HG03442 (cell line): ENCODE measurements at regions not wholly inside any gene's neighbourhood (a gene's known extent, or its start where the extent isn't known, plus 50 kb on each side); places are given as distances from the start of the nearest gene placed in this dataset.
"Not testable (repeated sequence)": the region's sequence is repeated elsewhere in the genome, so short reads cannot be mapped to it uniquely, and the experiment has no call there.

Experiments used
- ATAC-seq: cut with Tn5 transposase; IDR thresholded peaks from one replicate; pipeline ENCODE4 v1.9.1; 2021; ENCODE audit warnings: mild to moderate bottlenecking, moderate library complexity; ENCODE audit not compliant: unreplicated experiment

DNA sequence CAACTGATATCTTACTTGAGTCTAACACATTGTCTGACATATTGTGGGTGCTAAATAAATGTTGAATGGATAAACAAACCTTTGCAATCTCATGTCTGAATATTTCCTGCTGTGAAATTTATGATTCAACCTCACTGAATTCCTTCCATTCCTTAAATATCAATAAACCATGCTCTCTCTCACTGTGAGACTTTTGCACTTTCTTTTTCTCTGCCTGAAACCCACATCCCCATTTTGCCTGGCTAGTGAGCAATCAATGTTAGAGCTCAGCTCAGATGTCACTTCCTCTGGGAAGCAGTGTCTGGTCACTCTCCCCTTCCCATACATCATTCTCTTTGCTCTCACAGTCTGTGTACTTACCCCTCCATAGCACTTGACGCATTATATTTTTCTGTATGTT is 383.7 kb upstream of the TRPC7 start:
- ATAC-seq: no peak

DNA sequence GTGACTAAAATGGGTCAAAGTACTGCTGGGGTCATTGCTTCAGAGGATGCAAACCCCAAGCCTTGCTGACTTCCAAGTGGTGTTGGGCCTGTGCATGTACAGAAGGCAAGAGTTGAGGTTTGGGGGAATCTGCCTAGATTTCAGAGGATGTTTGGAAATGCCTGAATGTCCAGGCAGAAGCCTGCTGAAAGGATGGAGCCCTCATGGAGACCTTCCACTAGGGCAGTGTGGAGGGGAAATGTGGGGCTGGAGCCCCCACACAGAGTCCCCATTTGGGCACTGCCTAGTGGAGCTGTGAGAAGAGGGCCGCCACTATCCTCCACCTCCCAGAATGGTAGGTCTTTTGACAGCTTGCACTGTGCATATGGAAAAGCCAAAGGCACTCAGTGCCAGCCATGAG is 377.7 kb upstream of the TRPC7 start:
- no peak for ATAC-seq

DNA sequence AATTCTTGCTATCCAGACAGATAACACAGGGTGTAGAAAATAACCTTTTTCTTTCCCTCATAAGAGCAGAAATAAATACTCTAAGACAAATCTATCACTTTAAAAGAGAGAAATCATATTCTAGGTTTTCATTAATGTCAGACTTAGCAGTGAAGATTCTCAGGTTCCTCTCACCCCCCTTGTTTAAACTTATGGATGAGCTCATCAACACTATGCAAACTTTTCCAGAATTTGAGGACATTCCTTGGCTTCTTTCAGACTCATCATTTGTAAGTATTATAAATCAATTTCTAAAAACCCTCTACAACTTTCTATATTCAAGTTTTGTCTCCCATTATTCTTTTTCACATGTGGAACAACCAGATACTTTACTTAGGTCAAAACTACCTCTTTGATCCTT is 374.9 kb upstream of the TRPC7 start:
- no peak for ATAC-seq

- not testable (repeated sequence) for ATAC-seq
These were observed 373.9 kb upstream of the TRPC7 start for GRCh38 chr5:136739271-136739670.

- ATAC-seq: no peak
These were observed 373.5 kb upstream of the TRPC7 start for GRCh38 chr5:136738829-136739228.

DNA sequence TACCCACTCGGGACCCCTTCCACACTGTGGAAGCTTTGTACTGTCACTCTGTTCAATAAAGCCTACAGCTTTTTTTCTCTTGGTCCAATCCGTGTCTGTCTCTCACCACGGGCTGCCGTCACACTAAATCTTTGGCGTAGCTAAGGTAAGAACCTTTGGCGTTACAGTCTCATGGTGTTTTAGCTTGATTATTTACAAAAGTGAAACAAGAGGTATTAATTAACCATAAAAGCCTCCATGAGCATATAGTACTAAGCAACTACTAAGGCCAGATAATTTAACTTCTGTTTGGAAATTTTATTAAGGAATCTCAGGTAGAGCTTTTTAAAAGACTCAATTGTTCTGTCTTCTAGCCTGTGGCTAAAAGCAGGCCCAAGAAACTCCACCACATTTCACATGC is 370.7 kb upstream of the TRPC7 start:
- no peak for ATAC-seq

DNA sequence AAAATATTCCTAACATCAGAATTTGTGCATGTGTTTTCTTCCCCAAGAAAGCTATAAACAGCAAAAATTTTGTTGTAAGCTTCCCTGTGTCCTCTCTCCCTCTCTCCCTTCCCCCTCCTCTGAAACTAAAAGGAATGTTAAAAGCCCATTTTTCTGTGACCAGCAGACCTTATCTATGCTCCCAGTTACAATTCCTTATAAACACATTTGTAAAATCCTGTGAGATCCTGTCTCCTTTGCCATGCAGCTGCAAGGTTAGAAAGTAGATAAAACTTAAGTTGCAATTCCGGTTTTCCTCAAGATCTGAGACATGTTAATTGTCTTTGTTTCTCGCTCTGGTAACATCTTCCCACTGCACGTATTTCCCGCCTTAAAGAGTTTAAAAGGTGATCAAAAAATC is 370.3 kb upstream of the TRPC7 start:
- ATAC-seq: not testable (repeated sequence)

GRCh38 chr5:136734628-136735027 is 369.3 kb upstream of the TRPC7 start:
- no peak for ATAC-seq

GRCh38 chr5:136732751-136733150 is 367.4 kb upstream of the TRPC7 start:
- no peak for ATAC-seq

- no peak for ATAC-seq
These were observed 366.0 kb upstream of the TRPC7 start for GRCh38 chr5:136731241-136731900.

DNA sequence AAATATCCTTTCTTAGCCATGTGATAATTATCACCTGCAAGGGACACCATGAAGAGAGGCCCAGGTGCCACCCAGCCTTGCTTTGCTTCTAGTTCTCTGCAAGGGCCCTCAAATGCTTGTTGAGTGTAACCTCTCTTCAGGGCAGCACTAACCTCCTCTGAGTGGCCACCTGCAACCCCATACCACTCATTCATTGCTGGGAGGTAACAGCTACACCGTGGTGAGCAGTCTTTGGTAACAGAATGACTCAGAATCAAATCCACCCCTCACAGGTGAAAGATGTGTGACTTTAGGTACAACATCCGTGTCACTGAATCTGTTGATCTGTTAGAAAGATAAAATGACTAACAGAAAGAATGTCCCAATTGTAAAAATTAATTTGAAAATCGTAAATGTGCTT is 365.1 kb upstream of the TRPC7 start:
- ATAC-seq: no peak

- no peak for ATAC-seq
These were observed 364.6 kb upstream of the TRPC7 start for GRCh38 chr5:136729901-136730355.

DNA sequence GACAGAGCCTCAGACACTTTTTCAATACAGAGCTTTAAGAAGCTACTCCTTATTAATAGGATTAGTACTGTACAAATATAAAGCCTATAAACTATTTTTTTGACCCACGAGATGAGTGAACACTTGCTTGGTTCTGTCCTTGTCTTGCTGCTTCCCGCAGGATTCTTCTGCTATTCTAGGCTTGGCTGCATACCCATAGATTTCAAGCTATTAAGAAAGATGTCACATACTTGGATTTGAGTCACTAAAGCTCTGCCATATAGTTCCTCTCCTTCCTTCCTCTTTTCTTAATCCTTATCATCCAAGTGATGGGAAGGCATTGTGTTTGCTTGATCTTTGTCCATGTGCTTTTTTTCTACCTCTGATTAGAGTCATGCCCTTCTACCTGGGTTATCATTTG is 361.2 kb upstream of the TRPC7 start:
- ATAC-seq: no peak

- ATAC-seq: no peak
These were observed 358.8 kb upstream of the TRPC7 start for GRCh38 chr5:136724161-136724560.

DNA sequence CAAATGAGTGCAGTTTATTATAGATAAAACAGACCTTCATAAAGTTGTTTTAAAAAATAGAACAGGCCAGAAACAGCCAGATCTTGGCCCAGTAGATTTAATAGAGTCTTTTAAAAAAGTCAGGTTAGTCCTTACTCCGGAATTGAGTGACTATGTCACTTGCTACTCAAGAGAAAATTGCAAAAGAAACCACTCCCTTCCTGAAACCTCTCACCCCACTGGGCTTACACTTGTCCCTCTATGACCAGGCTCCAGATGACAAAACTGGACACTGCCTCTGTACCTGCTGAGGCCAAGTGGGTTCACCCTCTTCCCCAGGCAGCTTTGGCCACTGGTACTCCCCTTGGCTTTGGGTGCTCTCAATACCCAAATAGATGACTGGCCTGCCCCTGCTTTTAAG is 357.2 kb upstream of the TRPC7 start:
- no peak for ATAC-seq

DNA sequence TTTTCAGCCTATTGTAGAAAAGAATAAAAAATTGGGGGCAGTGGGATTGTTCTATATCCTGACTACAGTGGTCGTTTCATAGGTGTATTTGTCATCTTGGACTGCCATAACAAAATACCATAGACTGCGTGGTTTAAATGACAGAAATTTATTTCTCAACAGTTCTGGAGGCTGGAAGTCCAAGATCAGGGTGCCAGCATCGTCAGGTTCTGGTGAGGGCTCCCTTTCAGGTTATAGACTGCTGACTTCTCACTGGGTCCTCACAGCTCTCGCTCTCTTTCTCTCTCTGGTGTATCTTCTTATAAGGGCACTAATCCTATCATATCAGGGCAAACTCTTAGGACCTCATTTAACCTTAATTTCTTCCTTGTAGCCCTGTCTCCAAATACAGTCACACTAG is 356.7 kb upstream of the TRPC7 start:
- no peak for ATAC-seq

DNA sequence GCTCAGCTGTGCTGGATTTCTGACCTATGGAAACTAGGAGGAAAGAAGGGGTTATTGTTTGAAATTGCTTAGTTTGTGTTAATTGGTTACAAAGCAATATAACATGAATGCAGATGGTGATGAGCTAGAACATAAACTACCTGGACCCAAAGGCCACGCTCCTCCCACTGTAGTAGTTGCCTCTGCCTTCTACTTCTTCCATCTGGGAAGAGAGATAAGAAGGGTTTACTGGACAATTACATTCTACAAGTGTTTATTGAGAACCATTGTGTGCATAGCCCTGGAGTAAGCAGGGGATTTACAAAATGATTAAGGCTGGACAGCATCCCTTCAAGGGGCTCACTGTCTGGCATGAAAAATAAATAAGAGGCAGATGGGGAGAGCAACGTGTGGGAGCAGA is 355.3 kb upstream of the TRPC7 start:
- no peak for ATAC-seq

GRCh38 chr5:136717917-136718316 is 352.6 kb upstream of the TRPC7 start:
- ATAC-seq: no peak

- ATAC-seq: no peak
These were observed 348.9 kb upstream of the TRPC7 start for GRCh38 chr5:136714286-136714685.

GRCh38 chr5:136712628-136713027 is 347.3 kb upstream of the TRPC7 start:
- ATAC-seq: no peak

GRCh38 chr5:136710834-136711233 is 345.5 kb upstream of the TRPC7 start:
- ATAC-seq: no peak

GRCh38 chr5:136703706-136704105 is 338.4 kb upstream of the TRPC7 start:
- no peak for ATAC-seq

GRCh38 chr5:136703036-136703435 is 337.7 kb upstream of the TRPC7 start:
- ATAC-seq: no peak
